Jurkat, Clone E6-1 (cell line): ENCODE measurements at regions not wholly inside any gene's neighbourhood (a gene's known extent, or its start where the extent isn't known, plus 50 kb on each side); places are given as distances from the start of the nearest gene placed in this dataset.

Source experiments
- DNase-seq: peaks from one replicate; pipeline ENCODE4 v3.0.0-alpha.2; 2011; ENCODE audit warnings: low read depth, low spot score
- H3K4me3 ChIP-seq: 2 replicates; pipeline ENCODE4 v1.5.1; 2011; ENCODE audit warnings: mild to moderate bottlenecking, low read length, control low read depth, moderate library complexity

DNA sequence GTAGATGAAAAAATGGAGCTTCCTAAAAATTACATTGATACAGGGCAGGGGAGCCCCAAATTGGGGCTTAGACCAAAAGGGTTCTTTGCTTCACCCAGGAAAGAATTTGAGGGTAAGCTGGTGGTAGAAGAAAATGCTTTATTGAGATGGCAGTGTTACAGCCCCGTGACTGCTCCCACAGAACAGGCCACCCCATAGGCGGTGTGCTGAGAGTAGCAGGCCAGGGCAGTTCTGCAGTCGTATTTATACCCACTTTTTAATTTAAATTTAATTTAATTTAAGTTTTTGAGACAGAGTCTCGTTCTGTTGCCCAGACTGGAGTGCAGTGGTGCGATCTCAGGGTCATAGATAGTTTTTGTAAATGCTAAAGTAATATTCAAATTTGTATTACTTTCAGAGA, 265.0 kb downstream of the CDH26 start:
- no peak for DNase-seq

GRCh38 chr20:60224914-60225313, 266.7 kb downstream of the CDH26 start:
- H3K4me3 ChIP-seq: no peak overlapping the region
- DNase-seq: no peak

More for the DNA sequence above, 265.0 kb downstream of the CDH26 start:
- no peak overlapping the region for H3K4me3 ChIP-seq

GRCh38 chr20:60228255-60228654, 270.0 kb downstream of the CDH26 start:
- H3K4me3 ChIP-seq: no peak overlapping the region

DNA sequence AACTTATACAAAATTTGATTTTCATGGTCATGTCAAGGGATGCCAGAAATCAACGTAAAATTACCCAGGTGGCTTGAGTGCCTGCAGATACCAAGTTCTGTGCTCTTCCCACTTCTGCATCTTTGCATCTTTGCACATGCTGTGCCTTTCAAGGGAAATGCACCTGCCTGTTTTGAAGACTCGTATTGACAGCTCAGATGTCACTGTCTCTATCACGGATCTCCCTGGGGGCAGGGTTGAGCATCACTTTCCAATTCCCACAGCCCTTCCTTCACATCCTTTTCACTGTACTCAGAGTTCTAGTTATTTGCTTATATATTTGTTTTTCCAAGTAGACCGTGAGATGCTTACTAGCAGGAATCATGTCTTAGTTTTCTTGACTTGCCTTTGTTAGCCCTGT, 274.2 kb downstream of the CDH26 start:
- no peak overlapping the region for H3K4me3 ChIP-seq
- DNase-seq: no peak

More at GRCh38 chr20:60228255-60228654, 270.0 kb downstream of the CDH26 start:
- no peak for DNase-seq

- no peak overlapping the region for H3K4me3 ChIP-seq
- no peak for DNase-seq
Observed at GRCh38 chr20:60233018-60233630, 274.9 kb downstream of the CDH26 start.

- no peak for DNase-seq
- H3K4me3 ChIP-seq: no peak overlapping the region
Observed at GRCh38 chr20:60236613-60237012, 278.4 kb downstream of the CDH26 start.

- DNase-seq: no peak
- H3K4me3 ChIP-seq: no peak overlapping the region
Observed at GRCh38 chr20:60237981-60238380, 279.8 kb downstream of the CDH26 start.

DNA sequence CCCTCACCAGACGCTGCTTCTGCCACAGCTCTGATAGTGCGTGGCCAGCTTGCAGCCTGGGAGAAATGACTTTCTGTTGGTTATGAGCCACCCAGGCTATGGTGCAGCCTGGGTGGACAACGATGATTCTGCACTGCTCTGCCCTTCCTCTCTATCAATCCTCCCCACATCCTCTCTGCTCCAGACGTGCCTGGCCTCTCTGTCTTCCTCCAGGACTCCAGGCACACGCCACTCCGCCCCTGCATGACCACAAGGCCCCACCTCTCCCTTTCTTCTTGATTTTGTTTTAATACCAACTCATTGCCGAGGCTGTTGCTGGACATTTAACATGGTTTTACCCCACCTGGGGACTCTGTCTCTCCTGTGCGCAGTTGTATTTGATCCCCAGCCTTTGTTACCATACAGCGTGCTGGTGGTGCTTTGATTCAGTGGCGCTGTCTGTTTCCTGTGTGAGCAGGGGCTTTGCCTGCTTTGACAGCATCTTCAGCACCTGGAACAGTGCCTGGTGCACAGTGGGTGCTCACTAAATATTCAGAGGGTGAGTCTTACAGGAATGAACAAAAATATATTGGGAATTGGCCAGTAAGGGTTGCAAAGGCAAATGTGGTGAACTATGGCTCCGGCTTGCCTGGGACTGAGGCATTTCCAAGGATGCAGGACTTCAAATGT, 280.9 kb downstream of the CDH26 start:
- peak; percentile 74 for DNase-seq
- no peak overlapping the region for H3K4me3 ChIP-seq

- no peak for DNase-seq
- H3K4me3 ChIP-seq: no peak overlapping the region
Observed at GRCh38 chr20:60239956-60240355, 281.7 kb downstream of the CDH26 start.

DNA sequence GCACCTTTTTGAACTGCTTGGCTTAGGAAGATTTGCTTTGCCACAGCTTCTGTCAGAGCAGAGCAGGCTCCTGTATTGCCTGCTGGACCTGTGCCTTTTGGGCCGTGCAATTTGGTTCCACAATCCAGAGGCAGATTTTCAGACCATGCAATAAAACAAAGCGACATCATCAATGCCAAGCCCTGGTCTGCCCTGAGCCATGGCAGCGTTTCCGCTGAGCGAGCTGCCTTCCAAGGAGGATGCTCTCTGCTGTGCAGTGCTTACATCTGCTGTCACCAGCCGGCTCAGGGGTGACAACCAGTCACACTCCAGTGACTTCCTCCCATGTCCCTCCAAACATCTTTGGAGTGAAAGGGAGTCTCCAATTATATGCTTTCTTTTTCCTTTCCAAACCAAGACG, 282.2 kb downstream of the CDH26 start:
- H3K4me3 ChIP-seq: no peak overlapping the region
- no peak for DNase-seq

GRCh38 chr20:60240986-60241385, 282.8 kb downstream of the CDH26 start:
- no peak overlapping the region for H3K4me3 ChIP-seq
- DNase-seq: no peak

- H3K4me3 ChIP-seq: no peak overlapping the region
- DNase-seq: no peak
Observed at GRCh38 chr20:60242836-60243505, 284.7 kb downstream of the CDH26 start.

GRCh38 chr20:60244373-60245146, 286.3 kb downstream of the CDH26 start:
- DNase-seq: no peak
- no peak overlapping the region for H3K4me3 ChIP-seq

GRCh38 chr20:60246751-60247150, 288.5 kb downstream of the CDH26 start:
- no peak overlapping the region for H3K4me3 ChIP-seq
- DNase-seq: no peak

DNA sequence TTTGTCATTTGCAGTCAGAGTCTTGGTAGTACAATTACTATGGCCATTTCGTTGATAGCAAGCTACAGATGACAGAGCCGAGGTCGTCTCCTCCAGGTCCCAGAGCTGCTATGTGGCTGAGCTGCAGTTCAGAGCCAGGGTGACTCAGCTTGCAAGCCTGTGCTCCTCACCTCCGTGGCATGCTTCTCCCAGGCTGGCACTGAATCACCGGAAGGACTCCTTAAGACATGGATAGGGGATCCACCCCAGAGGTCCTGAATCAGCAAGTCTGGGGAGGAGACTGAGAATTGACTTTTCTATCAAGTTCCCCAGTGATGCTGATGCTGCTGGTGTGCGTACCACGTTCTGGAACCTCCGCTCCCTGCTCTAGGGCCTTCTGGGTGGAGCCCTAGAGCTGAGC, 291.2 kb downstream of the CDH26 start:
- no peak for DNase-seq
- no peak overlapping the region for H3K4me3 ChIP-seq

DNA sequence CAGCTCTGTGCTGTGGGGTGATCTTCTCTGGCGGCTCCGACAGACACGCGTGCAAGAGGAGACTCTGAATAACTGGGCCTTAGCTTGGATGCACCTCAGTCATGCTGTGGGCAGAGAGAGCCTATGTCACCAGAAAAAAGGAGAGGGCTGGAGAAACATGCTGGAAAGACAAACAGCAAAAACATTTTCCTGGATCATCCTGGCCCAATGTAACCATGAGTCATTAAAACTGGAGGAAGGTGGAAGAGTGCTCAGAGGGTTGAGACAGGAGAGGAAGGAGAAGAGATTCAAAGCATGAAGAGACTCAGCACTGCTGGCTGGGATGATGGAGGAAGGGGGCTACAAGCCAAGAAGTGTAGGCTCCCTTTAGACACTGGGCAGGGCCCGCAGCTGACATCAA, 292.0 kb downstream of the CDH26 start:
- H3K4me3 ChIP-seq: no peak overlapping the region
- no peak for DNase-seq

- H3K4me3 ChIP-seq: no peak overlapping the region
- DNase-seq: no peak
Observed at GRCh38 chr20:60252866-60253265, 294.6 kb downstream of the CDH26 start.

DNA sequence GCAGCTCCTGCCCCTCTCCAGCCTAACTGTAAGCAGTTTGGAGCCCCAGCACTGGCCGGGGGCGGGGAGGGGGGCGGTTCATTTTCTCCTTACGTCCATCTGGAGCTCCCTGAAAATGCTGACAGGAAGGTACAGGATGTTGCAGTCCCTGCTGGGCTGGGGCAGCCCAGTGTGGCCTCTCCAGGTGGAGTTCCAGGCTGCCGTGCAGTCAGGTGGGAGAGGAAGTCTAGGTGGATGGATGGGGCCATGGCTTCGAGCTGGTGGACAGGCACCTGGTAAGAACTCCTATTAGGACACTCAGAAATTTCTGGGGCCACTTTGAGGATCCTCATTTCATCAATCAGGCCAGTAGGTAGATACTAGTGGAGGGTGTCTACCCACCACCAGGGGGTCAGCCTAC, 295.2 kb downstream of the CDH26 start:
- DNase-seq: no peak

DNA sequence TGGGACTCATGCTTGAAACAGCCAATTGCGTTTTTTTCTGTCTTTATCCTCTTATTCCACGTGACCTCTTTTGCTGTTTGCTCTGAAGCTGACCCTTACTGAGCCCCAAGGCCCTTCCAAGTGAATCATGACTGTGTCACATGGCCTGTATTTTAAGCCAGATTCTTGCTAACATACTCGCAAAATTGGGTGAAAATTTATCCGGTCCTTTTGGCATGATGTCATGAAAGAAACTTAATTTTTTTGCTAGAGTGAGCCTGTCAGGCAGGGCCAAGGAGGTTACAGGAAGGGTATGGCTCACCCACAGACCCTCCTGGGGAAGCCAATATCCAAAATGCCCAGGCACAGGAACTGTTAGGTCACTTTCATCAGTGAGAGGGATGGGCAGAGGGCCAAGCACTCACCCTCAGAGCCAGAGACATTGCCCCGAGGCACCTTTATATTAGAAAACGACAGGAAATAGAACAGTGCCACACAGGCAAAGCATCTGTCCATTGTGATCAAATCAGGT, 296.7 kb downstream of the CDH26 start:
- H3K4me3 ChIP-seq: no peak overlapping the region
- DNase-seq: no peak

More for the DNA sequence above, 295.2 kb downstream of the CDH26 start:
- H3K4me3 ChIP-seq: no peak overlapping the region

- peak; percentile 61 for DNase-seq
- H3K4me3 ChIP-seq: no peak overlapping the region
Observed at GRCh38 chr20:60255415-60255814, 297.2 kb downstream of the CDH26 start.
